ENCODE measurements at regions not wholly inside any gene's neighbourhood (a gene's known extent, or its start where the extent isn't known, plus 50 kb on each side); places are given as distances from the start of the nearest gene placed in this dataset.

- no peaks in the 10 kb centered on the region for H3K36me3 ChIP-seq (ENCODE audit: control insufficient read depth, insufficient read depth, low read length)
- Mint-ChIP-seq H3K4me3 (ENCODE audit: unreplicated experiment) (no peak overlapping the region), H3K4me1 (ENCODE audit: low read depth, unreplicated experiment) (no peaks in the 10 kb centered on the region), H3K9me3 (ENCODE audit: unreplicated experiment) (no peaks in the 10 kb centered on the region), H3K36me3 (ENCODE audit: insufficient read depth, unreplicated experiment) (no peaks in the 10 kb centered on the region), H3K27me3 (ENCODE audit: insufficient read depth, unreplicated experiment) (peaks cover 13% of the 10 kb centered on the region), H3K27ac (ENCODE audit: unreplicated experiment) (no peak overlapping the region)
- intact Hi-C loops (cut with micrococcal nuclease; ENCODE audit: unreplicated experiment), result loop anchor here (5.0 kb wide), 1 partner anchor 322 kb away; no protein-coding TSS in a partner anchor
- H3K4me3 ChIP-seq (ENCODE audit: low read depth, low read length), result no peak overlapping the region
- H3K27me3 ChIP-seq (replicated peaks; ENCODE audit: control insufficient read depth, insufficient read depth, low read length), result no peaks in the 10 kb centered on the region
- ChIA-PET CTCF (no interaction called here), POLR2A (no interaction called here)
- TF ChIP-seq CTCF (IDR thresholded peaks at IDR 0.05; ENCODE audit: insufficient read depth in 1 of 2, low read depth in 1 of 2, low read length in 1 of 2, severe bottlenecking in 1 of 2, unreplicated experiment in 1 of 2), result no peak
- H3K9me3 ChIP-seq, result no peaks in the 10 kb centered on the region
- no TSS peak for BruUV-seq (replicated peaks)
- DNase-seq, result peak in 1 of 2 experiments; percentile 8
- no peaks in the 10 kb centered on the region for H3K4me1 ChIP-seq
Measured at GRCh38 chr11:109320595-109320994, 101.4 kb upstream of the C11orf87 start.

- no peaks in the 10 kb centered on the region for H3K4me1 ChIP-seq
- no peaks in the 10 kb centered on the region for H3K9me3 ChIP-seq
- no TSS peak for BruUV-seq (replicated peaks)
- POLR2A ChIA-PET, result no interaction called here
- TF ChIP-seq CTCF (IDR thresholded peaks at IDR 0.05; ENCODE audit: insufficient read depth in 1 of 2, low read depth in 1 of 2, low read length in 1 of 2, severe bottlenecking in 1 of 2, unreplicated experiment in 1 of 2), result no peak
- no peak overlapping the region for H3K4me3 ChIP-seq (ENCODE audit: low read depth, low read length)
- H3K36me3 ChIP-seq (ENCODE audit: control insufficient read depth, insufficient read depth, low read length), result no peaks in the 10 kb centered on the region
- Mint-ChIP-seq H3K4me3 (ENCODE audit: unreplicated experiment) (no peak overlapping the region), H3K9me3 (ENCODE audit: unreplicated experiment) (no peaks in the 10 kb centered on the region), H3K4me1 (ENCODE audit: low read depth, unreplicated experiment) (no peaks in the 10 kb centered on the region), H3K36me3 (ENCODE audit: insufficient read depth, unreplicated experiment) (no peaks in the 10 kb centered on the region), H3K27me3 (ENCODE audit: insufficient read depth, unreplicated experiment) (peaks cover 13% of the 10 kb centered on the region), H3K27ac (ENCODE audit: unreplicated experiment) (no peak overlapping the region)
- H3K27me3 ChIP-seq (replicated peaks; ENCODE audit: control insufficient read depth, insufficient read depth, low read length), result no peaks in the 10 kb centered on the region
- intact Hi-C loops (cut with micrococcal nuclease; ENCODE audit: unreplicated experiment), result no loop called here
- CTCF ChIA-PET, result no interaction called here
- DNase-seq, result no peak
Measured at GRCh38 chr11:109326781-109327180, 95.2 kb upstream of the C11orf87 start.

GRCh38 chr11:109329716-109330115 is 92.3 kb upstream of the C11orf87 start:
- CTCF ChIA-PET, result no interaction called here
- no peak for TF ChIP-seq CTCF (IDR thresholded peaks at IDR 0.05; ENCODE audit: insufficient read depth in 1 of 2, low read depth in 1 of 2, low read length in 1 of 2, severe bottlenecking in 1 of 2, unreplicated experiment in 1 of 2)

More at GRCh38 chr11:109329716-109330115, 92.3 kb upstream of the C11orf87 start:
- no peaks in the 10 kb centered on the region for H3K36me3 Mint-ChIP-seq (ENCODE audit: insufficient read depth, unreplicated experiment)
- peaks cover 3% of the 10 kb centered on the region for H3K27me3 Mint-ChIP-seq (ENCODE audit: insufficient read depth, unreplicated experiment)
- no peaks in the 10 kb centered on the region for H3K9me3 Mint-ChIP-seq (ENCODE audit: unreplicated experiment)
- H3K27me3 ChIP-seq (replicated peaks; ENCODE audit: control insufficient read depth, insufficient read depth, low read length), result no peaks in the 10 kb centered on the region; the same call in 1 of the 2 replicates
- H3K4me3 ChIP-seq (ENCODE audit: low read depth, low read length), result no peak overlapping the region
- POLR2A ChIA-PET, result no interaction called here
- intact Hi-C loops (cut with micrococcal nuclease; ENCODE audit: unreplicated experiment), result no loop called here
- no peak overlapping the region for H3K27ac Mint-ChIP-seq (ENCODE audit: unreplicated experiment)
- H3K36me3 ChIP-seq (ENCODE audit: control insufficient read depth, insufficient read depth, low read length), result no peaks in the 10 kb centered on the region
- H3K9me3 ChIP-seq, result no peaks in the 10 kb centered on the region
- no peak overlapping the region for H3K4me3 Mint-ChIP-seq (ENCODE audit: unreplicated experiment)
- H3K4me1 Mint-ChIP-seq (ENCODE audit: low read depth, unreplicated experiment), result no peaks in the 10 kb centered on the region
- no peak for DNase-seq
- no TSS peak for BruUV-seq (replicated peaks)
- H3K4me1 ChIP-seq, result no peaks in the 10 kb centered on the region
